IPS-NIHi7 (cell line): ENCODE measurements at regions not wholly inside any gene's neighbourhood (a gene's known extent, or its start where the extent isn't known, plus 50 kb on each side); places are given as distances from the start of the nearest gene placed in this dataset.

Source experiments
- DNase-seq: peaks from one replicate; pipeline ENCODE4 v3.0.0; 2012; ENCODE audit warnings: mixed read lengths; ENCODE audit errors: extremely low spot score

DNA sequence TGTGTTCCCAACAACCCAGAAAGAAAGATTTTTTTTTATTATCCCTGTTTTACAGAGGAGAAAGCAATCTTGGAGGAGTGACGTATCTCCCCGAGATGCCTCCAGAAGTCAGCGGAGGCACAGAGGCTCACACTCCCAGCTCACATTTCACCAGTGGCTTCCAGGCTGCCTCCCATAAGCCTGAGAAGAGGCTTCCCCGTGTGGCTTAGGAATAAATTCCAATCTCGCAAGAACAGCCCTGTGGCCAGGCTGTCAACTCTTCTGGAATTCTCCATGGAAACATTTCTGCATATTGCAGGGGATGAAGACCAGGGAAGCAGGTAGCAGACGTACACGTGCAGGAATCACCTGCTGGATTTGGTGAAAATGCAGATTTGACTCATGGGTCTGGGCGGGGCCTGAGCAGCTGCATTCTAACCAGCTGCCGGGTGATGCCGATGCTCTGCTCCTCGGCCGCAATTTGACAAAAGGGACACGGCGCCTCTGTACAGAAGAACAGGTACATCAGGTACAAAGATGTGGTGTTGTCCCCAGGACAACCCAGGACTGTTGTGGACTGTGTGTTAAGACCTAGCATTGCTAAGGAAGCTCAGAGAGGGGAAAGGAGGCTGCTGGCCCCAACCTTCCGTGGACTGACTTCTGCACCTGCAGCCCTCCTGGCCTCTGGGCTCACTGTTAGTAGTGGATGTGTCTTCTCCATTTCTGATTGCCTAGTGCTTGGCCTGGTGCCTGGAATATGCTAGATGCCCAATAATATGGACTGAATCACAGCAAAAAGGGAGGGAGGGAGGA, 114.2 kb upstream of the ID2 start:
- no peak for DNase-seq

DNA sequence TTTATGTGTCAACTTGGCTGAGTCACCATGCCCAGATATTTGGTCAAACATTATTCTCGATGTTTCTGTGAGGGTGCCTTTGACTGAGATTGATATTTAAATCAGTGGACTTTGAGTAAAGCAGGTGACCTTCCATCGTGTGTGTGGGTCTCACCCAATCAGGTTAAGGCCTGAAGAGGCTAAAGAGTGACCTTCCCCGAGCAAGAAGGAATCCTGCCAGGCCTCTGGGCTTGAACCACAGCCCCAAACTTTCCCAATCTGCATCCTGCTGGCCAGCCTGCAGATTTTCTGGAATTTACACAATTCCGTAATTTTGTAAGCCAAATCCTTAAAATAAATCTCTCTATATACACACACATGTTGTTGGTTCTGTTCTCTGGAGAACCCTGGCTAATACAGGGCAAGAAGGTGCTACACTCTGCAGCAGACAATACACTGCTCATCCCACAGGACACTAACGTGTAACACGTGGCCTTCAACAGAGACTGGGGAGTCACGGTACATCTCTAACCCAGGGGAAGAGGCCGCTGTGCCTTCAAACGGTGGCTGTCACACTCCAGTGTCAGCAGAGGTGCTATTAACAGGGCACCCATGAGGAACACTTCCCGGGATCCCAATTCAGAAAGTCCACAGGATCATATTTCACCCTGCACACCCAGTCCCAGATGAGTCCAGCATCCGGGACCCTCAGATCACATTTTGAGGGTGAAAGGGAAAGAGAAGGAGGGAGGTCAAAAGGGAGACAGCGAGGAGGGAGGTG, 113.1 kb upstream of the ID2 start:
- no peak for DNase-seq

- DNase-seq, result no peak
Observed at GRCh38 chr2:8569332-8569930, 112.4 kb upstream of the ID2 start.

GRCh38 chr2:8570637-8571036, 111.2 kb upstream of the ID2 start:
- no peak for DNase-seq

- no peak for DNase-seq
Observed at GRCh38 chr2:8571301-8571791, 110.5 kb upstream of the ID2 start.

GRCh38 chr2:8571792-8572499, 109.9 kb upstream of the ID2 start:
- no peak for DNase-seq

DNA sequence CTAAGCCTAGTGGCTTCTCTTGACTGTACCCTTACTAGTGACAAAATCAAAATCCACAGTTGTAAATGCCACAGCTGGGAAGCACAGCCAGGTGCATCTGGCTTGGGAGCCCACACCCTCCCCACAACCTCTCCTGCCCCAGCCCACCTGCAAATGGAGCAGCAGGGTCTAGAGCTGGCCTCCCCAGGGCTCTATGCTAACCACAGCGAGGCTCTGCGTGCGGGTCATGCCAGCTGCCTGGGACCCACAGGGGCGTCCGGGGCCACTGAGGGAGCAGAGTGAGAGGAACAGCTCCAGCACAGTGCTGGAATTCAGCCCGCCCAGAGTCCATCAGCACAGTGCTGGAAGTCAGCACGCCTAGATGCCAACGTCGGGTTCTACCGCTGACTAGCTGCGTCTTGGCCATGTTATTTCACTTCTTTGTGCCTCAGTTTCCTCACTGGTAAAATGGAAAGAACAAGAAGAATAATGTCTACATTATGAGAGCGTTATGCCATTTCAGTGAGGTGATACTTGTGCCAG, 109.1 kb upstream of the ID2 start:
- no peak for DNase-seq

- no peak for DNase-seq
Observed at GRCh38 chr2:8573234-8573941, 108.5 kb upstream of the ID2 start.

DNA sequence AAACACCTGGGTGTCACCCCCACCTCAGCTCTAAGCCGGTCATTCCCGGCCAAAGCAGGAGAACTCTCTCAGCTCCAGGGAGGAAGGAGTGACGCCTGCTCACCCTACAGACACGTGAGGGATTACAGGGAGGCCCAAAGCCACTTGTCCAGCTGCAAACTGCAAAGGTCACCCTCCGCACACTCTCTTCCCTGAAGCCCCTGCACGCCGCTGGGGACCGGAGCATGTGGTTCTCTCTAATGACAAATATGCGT, 108.0 kb upstream of the ID2 start:
- no peak for DNase-seq

DNA sequence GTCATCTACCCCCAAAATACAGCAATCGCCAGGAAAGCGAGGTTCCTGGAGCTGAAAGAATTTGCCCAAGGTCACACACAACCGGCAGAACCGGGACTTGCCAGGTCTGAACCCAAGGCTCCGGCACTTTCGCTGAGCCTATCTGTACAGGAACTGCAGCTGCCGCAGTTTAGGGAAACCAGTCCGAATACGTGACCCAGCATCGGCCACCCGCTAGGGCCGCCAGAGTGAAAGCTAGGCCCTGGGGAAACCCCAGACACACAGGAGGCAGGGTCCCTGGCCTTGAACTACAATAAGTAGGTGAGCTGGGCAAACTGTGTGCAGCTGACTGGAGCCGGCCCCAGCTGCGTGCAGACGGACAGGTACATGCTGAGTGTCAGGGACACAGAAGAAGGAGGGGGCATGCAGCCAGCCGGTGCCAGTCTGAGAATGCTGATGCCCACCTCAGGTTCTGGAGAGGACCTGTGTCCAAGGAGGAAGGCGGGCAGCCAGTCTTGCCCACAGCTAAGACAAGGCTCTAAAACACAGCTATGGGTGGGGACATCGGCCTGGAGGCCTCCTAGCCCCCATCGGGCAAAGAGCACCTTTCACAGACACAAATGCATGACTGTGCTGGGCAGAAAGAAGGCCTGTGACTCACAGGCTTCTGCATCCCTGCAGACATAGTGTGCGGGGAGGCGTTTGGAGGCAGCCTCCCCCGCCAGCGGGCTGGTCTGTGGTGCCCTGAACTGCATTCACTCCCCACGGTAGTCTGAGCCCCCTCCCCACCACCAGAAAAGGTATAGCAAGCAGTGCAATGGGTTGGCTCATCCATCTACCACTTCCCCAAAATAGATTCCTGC, 107.4 kb upstream of the ID2 start:
- no peak for DNase-seq

- DNase-seq, result no peak
Observed at GRCh38 chr2:8575038-8575833, 106.6 kb upstream of the ID2 start.

DNA sequence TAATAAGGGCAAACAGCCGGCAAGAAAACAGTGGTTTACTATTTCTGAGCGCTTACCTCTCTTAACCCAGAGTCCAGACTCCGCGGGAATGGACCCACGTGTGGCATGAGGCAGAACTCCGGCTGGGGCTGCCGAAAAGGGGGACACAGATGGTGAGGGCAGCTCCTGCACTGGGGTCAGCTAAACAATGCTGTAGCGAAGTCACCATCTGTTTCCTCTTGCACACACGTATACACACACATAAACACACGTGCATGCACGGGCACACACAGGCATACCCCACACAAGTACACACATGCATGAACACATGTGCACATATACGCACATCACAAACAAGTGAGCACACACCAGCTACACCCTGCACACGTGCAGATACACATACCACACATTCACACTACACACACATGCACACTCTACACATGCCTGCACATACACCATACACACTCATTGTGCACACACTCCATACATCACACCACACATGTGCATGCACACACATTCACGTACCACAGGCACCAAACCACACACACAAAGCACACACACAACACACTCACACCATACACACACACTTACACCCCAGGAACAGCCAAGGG, 105.9 kb upstream of the ID2 start:
- no peak for DNase-seq

DNA sequence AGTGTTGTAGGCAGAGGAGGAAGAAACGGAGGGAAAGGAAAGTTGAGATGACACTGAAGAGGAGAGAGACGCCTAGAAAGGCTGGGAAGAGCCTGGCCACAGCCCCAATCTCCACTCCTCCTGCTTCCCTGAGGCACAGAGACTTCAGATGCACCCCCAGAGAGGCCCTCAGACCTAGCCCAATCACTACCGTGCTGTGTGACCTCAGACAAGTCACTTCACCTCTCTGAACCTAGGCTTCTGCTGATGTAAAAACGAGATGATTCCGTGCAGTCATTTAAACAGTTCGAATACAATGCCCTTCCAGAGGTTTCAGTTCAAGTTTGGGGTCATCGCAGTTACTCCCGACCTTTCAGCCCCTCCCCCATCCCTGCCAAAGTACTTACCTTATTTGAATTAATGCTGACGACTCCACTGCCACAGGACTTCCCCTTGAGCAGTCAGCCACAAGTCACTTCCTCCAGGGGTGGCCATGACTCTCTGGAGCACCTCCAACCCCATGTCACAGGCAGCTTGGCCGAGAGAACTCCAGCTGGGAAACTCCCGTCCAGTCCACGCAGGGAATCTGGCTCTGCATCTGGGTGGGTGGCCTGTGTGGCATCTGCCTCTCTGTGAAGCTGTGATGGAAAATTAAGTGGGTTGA, 105.2 kb upstream of the ID2 start:
- no peak for DNase-seq

DNA sequence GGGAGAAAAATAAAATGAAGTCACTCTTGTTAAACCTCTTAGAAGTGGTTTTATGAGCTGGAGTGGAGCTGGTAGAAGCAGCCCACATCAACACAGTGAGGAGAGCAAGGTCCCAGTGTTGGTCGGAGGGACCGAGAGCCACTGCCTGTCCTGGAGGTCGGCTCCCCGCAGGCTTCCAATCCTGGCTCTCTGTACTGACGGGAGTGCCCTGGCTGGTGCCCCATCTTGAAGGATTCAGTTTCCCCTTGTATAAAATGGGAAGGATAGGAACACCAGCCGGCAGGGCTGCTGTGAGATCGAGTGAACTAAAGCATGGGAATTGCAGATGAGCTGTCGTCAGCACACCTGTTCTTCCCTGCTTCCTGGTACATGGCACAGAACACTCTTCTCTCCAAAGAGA, 104.3 kb upstream of the ID2 start:
- DNase-seq, result no peak

GRCh38 chr2:8578335-8579244, 103.3 kb upstream of the ID2 start:
- DNase-seq, result no peak

DNA sequence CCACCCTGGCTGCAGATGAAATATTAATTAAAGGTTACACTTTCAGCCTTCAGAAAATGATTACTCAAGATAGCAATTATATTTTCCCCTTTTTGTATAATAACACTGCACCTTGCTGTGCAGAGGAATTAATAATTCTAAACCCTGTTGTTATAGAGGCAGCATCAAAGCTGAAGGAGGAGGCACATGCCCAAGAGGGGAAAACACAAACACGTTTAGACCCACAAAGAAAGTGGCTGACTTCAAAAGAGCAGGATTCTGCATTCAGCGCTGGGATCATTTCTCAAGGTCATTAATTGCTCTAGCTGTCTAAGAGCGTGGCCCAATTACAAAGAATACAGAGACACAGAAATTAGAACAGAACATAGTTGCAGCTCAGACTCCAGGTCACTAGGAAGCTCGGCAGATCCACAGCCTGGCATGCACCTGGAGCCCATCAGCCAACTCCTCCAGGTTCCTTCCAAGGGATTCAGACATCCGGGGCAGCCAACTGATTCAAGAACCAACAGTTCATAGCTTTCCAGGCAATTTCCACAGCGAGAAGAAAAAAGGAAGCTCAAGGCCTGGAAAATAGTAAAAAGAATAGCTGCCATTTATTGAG, 102.3 kb upstream of the ID2 start:
- DNase-seq, result no peak
